Embryonic facial prominence (tissue), 1 donor: ENCODE measurements at regions not wholly inside any gene's neighbourhood (a gene's known extent, or its start where the extent isn't known, plus 50 kb on each side); places are given as distances from the start of the nearest gene placed in this dataset.

ENCODE experiments used
- DNase-seq: peaks from one replicate; pipeline ENCODE4 v3.0.0-alpha.2; 2016; ENCODE audit errors: extremely low spot score

DNA sequence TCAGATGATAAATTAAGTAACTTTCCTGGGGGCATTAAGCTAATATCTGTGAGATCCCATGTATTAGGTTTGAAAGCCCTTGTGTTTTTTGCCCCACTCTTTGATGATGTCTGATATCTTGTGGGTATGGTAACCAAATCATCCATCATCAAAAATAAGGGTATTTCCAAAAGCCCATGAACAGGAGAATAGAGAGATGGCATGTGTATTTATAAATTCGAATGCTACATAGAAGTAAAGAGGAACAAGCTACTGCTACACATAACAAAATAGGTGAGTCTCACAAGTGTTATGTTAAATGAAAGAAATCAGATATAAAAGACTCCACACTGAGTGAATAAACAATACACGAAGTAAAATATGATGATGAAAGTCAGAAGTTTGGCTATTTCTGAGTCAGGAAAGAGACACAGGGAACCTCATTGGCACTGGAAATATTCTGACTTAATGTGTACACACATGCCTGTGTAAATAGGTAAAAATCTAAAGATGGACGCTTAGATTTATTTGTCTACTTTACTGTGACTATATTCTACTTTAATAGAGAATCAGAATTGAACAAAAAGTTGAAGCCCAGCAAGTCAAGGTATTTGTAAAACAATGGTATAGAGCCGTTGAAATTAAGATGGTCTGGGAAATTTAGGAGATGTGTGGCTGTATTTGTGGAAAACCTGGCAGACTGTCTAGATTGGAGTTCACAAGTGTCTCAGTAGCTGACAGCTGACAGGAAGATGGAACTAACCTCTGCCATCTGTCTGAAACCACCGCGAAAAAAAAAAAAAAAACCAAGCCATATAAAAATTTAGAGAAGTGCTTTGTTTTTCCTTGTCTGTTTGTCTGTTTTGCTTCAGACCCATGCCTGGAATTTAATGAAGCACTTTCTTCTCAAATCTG is 111.0 kb upstream of the TGFBR2 start:
- no peak for DNase-seq

DNA sequence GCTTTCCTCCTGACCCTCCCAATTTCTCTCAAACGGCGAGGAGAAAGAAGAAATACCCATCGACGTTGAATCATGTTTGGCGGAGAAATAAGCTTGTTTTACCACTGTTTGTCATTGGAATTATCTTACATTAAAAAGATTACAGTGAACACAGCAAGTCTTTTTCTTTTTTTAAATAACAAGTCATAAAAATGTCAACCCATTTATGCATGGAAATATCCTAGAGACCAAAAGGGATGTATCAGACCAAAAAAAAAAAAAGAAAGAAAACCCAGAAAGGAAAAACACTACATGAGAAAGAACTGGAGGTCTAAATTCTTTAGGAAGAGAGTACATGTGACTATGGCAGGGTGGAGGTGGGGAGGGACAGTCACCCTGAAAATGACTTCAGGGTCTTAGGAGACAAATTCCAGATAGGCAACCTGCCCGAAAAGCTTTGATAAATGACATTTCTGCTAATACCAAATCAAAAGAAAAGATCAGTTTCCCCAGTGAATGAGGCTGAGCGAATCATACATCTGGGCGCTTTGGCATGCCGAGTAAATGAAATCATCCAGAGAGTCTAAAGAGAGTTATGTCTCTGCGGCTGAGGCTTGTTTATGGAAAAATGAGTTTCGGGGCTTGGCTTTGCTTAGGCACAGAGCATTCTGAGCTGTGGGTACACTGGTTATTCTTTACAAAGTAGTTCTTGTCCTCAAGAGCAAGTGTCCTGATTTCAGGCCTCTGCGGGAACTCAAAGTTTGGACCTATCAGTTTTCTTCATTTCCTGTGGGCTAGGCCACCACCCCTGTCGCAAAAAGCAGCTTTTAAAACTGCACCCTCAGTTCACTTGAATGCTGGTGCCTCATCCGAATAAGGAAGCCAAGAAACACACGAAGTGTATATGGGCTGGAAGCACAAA is 110.1 kb upstream of the TGFBR2 start:
- peak; percentile 50 for DNase-seq

DNA sequence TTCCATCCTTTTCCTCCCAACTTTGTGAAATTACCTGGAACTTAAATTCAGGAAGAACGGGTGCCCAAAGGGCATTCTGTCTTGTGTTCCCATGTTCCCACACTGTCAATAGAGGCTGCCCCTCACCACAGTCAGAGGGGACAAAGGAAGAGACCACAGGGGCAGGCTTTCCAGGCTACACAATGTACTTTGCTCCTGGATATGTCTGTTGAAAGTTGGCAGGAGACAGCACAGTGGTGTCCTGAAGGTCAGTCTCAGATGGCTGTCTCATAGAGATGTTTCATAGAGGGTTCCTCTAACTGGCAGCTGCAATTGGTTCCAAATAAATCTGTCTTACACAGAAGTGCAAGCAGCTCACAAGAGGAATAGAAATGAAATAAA is 107.8 kb upstream of the TGFBR2 start:
- DNase-seq = no peak

DNA sequence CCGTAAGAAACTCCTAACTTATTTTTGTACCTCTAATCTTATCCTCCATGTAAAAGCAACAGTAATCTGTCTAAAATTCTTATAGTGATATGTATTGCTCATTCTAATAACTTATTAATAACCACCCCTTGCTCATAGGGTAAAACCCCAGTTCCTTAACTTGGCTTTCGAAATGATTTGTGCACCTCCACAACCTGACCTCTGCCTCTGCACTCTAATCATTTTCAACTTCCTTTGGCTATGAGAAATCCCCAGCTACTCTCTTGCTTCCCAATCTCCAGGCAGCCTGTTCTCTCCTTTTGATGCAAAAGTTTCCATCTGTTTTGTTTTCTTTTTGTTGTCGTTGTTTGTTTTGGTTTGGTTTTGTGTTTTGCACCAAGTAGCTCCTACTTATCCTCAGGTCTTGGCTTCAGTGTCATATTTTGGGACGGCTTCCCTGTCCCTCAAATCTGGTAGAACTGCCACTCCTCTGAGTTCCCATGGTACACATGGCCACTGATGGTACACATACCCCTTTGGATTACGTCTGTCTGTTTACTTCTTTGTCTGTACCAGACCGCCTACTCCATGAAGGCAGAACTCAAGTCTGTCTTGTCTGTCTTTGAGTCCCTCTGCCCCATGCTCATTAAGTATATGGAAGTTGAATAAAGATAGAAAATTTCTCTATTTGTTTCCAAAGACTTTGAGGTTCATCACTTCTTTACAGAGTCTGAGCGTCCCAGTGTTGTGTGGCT is 105.6 kb upstream of the TGFBR2 start:
- DNase-seq = no peak

DNA sequence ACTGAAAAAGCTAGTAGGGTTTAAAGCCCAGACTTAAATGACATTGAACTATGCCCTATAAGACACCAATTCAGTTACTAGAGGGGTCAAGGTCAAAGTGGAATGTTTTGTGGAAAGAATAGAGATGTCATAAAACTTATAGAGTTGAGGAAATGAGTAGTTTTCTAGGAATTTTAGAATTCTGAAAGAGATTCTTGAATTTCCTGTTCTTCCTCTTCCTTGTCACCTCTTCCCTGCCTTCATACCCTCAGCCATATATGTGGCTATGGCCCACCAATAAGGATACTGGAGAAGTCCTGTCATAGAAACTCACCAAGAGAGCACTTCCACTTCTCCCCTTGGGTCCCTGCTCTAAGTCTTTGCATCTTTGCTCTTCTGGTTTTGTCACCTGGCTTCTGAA is 104.9 kb upstream of the TGFBR2 start:
- DNase-seq = no peak

DNA sequence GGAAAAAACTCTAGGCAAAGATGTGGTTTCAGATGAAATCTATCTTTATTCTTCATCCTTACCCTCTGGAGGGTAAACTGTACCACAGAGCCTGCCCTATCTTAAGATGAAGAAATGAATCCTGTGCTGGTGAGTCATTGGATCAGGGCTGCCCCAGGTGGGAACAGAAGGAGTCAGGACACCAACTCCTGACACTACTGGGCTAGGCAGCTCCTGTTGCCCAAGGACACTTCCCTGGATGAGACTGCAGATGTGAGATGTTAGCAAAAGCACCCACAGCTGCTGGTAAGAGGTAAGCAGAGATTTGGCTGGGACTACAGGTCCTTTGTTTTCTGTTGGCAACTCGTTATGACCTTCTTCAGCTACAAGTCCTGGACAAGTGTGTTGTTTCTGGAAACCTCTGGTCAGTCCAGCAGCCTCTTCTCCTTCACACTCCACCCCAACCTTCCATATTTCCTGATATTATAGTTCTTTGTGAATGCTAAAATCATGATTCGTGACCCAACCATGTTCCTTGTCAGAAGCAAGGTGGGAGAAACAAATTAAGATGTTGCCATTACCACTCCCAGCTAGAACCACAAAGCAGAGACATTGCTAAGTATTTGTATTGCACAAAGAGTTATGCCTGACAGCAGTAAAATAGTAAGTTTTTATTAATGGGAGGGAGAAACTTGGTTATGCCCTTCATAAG is 104.2 kb upstream of the TGFBR2 start:
- DNase-seq = no peak

DNA sequence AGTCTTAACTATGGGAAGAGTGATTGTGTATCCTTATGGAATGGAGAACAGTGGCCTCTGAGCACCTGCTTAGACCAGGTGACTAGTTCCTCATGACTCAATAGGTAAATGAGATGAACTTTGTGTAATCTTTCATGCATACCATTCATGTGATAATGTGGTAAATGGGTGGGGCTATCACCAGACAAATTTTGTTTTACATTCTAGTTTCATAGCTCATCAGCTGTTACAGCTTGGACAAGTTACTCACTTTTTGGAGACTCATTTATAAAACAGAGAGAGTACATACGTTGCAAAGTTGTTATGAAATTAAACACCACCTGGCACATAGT is 103.7 kb upstream of the TGFBR2 start:
- no peak for DNase-seq

DNA sequence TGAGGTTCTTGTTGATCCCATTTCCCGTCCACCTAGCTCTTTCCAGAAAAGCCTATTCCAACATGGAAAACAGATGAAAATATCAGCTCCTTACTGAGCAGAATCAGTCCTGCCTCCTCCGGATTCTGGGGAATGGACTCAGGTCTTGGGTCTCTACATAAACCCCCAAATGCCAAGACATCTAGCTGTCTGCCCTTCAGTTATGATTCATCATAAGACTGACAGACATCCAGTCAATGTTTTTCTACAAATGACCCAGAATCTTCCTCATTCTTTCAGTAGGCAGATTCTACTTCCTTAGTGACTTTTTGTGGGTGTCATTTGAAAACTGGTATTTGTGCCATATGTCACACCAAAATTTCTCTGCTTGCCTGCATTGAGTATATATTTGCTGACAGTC is 103.0 kb upstream of the TGFBR2 start:
- DNase-seq = no peak

DNA sequence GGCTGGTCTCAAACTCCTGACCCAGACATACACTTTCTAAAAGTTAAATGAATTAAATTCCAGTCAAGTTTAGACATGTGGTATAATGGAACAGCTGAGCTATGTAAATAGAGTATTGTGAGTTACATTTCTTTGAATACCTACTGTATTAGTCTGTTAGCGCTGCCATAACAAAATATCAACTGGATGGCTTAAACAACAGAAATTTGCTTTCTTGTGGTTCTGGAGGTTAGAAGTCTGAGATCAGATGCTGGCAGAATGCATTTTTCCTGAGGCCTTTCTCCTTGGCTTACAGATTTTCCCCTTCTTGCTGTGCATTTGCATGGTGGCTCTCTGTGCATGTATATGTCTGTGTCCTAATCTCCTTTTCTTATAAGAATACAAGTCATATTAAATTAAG is 101.5 kb upstream of the TGFBR2 start:
- DNase-seq = no peak

DNA sequence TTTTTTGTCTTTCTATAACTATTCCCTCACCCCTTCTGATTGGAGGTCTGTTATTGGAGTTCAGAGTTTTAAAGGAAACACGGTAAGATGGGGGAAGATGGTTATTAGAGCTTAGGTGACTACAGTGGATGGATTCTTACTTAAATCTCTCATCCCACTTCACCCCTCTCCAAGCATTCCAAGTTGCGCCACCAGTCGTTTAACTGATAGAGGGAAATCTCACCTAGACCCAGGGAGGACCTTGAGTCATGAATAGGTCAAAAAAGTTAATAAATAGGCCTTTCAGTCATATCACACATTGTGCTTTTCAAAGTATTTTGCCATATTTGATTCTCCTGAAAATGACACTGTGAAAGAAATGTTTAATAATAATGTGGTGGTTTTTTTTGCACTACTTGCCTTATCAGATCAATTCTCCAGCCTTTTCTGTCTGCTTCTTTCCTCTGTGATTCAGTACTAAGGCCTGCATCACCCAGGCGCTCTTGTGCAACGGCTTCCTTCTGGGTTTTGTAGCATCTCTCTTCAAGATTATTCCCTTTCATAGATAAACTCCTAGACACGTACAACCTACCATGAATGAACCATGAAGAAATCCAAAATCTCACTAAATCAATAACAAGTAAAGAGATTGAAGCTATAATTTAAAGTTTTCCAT is 100.4 kb upstream of the TGFBR2 start:
- DNase-seq = no peak

DNA sequence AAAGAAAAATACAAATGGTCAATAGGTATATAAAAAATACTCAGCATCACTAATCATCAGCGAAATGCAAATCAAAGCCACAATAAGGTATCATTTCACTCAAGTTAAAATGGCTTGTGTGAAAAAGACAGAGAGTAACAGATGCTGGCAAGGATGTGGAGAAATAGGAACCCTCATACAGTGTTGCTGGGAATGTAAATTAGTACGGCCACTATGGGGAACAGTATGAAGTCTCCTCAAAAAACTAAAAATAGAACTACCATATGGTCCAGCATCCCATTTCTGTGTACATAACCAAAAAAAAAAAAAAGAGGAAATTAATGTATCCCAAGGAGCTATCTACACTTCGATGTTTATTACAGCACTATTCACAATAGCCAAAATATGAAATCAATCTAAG is 98.1 kb upstream of the TGFBR2 start:
- no peak for DNase-seq

DNA sequence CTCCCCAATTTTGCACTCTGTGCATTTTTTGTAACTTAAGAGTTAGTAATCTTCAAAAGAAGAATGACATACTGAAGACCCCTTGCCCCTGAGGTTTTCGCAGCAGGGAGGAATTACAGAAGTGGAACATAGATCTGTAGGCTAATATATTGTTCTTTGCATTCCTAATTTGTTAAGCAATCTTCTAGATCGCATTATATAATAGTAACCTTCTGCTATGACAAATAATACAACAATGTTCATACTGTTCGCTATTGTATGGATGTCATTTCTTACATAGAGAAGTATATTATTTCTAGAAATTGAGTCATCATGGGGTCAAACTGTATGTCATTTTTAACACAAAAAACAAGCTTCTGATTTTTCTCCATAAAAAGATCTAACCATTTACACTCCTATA is 95.8 kb upstream of the TGFBR2 start:
- DNase-seq = no peak

DNA sequence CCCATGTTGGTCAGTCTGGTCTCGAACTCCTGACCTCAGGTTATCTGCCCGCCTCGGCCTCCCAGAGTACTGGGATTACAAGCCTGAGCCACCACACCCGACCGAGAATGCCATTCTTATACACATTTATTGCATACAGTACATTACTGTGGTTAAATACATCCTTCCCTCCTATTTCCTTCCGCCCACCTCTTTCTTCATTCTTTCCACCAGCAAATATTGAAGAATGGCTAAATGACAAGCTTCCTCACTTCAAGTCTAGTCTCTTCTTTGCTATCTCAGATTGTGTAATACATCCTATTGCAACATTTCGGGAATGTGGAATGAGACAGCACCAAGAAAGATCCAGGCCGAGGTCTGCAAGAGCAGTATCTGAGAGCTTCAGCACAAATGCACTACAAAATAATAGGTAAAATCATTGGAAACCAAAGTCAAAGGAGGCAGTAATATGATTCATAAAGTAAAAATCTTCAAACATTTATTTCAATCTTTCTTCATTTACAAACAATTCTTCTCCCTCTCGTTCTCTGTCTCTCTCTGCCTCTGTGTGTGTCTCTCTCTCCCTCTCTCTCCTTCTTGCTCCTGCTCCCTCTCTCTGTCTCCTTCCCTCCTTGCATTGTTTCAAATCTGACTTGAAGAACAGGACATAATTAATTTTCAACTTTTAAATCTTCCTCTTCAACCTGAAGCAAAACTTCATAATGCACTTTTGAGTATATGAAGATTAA is 94.7 kb upstream of the TGFBR2 start:
- DNase-seq = no peak

DNA sequence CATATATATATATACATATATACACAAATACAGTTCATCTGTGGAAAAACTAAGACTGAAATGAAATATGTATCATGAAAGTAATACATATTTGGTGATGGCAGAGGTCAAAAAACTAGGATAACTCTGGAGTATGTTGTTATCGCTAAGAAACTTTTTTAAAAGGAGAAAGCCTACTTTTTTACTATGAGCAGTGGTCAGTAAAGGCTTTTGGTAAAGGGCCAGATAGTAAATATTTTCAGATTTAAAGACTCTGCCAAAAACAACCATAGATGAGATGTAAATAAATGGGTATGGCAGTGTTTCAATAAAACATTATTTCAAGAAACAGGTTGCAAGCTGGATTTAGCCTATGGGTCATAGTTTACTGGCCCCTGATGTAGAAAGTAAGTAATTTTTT is 93.8 kb upstream of the TGFBR2 start:
- no peak for DNase-seq

DNA sequence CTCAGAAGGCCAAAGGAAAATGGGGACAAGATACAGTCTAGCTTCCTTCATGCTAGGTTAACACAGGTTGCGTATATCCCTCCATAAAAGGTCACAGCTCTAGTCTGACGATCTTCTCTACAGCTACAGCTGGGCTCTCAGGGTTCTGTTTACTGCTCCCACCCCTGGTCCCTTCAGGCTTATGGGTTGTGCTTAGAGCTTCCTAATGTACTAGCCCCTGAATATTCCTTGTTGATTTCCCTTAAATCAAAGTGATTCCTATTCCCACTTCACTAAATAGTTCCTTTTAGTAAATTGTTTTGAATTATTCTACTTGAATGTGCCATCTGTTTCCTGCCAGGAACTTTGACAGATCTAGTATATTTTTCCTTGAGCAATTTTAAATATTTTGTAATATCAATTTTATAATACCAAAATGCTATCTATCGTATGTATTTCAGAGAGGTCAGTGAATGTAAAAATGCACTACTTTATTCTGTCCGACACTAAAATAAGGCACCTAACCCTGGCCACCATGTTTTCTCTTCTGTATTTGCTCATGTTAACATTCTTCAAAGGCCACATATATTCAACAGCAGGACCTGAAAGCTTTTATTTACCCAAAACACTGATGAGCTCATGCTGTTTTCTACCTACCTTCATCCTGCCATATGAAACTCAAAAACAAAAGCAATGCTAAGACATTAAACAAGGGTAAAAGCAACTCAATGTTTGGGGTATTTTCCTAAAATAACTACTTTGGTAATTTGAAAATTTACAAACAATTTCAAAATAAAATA is 92.8 kb upstream of the TGFBR2 start:
- DNase-seq = no peak

DNA sequence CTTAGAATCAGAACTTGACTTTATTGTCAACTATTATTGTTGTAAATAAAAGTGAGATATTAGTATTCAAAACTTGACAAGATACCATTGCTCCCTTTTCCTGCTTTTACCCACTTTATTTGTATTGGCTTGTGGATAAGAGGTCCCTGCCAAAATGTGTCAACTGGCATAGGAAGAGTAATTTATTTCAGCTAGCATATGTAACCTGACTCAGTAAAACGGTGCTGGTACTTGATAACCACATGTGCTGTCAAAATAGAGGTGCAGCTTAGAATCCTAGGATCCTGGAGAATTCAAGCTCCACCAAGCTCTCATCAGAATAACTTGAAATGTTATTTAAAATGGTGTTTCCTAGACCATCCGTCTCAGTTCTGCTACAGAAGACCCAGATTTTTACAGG is 90.2 kb upstream of the TGFBR2 start:
- no peak for DNase-seq

DNA sequence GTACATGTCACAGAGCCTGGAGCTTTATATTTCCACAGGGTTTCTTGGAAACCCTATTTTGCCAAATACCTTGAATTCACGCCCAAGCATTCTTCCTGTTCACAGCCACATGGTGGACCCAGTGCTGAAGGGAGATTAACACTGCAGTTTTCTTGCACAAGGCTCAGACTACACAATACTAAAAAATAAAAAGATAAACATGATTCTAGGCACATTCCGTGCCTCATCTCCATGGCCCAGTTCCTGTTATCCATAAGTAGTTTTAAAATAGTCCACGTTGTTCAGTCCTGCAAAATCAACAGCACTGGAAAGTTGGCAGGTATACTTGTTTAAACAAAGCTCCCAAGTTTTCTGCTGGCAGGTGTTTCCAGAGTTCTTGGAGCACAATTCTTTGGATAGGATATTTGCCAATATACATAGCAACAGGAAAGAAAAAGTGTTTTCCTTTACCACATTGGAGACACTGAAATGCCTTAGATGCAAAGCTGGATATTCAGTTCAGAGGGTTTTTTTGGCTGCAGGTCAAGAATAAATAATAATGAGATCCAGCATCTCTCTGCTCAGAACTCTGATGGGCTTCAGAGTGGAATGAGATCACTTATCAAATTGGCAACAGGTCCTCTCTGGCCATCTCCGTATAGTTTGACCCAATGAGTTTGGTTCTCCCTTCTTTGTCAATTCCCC is 88.1 kb upstream of the TGFBR2 start:
- peak; percentile 76 for DNase-seq

DNA sequence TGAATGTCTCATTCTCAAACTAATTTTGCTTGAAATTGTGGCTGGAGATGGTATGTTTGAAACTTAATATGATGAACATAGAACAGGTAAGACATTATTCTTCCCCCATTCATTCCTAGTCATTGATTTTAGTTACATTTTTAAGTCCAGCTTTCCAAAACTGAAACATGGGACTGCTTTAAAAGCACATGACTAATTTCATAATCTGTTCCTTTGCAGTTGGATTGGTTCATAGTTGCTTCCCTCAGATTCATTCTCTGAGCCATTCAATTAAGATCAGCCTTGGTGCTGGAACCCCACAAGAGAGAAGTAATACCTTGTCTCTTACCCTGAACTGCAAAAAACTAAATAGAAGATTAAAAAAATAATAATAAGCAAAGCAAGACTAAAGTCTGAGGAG is 87.5 kb upstream of the TGFBR2 start:
- DNase-seq = no peak

DNA sequence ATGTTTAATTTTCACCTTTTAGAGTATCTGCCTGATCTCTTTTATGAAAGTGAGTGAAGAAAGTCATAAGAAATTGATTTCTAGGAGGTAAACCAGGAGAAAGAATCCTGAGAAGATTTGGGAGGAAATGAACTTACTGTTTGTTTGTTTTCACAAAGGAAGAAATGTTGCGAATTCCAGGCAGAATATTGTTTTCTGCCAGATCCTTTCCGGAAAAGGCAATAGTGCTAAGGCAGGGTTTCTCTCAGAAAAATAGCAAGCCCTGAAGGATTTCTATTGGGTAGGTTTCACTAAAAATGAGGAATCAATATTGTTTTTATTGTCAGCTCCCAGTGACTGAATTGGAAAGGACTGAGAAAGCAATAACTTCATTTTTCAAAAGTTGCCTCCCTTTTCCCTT is 85.7 kb upstream of the TGFBR2 start:
- DNase-seq = no peak
